ENCODE measurements at regions not wholly inside any gene's neighbourhood (a gene's known extent, or its start where the extent isn't known, plus 50 kb on each side); places are given as distances from the start of the nearest gene placed in this dataset.

GRCh38 chr5:81805086-81805485 is 54.2 kb upstream of the SSBP2 start:
- TF ChIP-seq CTCF (IDR thresholded peaks at IDR 0.05 in 2 of 3, conservative IDR thresholded peaks at IDR 0.05 in 1 of 3; ENCODE audit: control insufficient read depth in 2 of 3, extremely low read depth in 1 of 3, insufficient read depth in 1 of 3, low read depth in 3 of 3, low read length in 3 of 3) (no peak), EP300 (IDR thresholded peaks at IDR 0.05; ENCODE audit: borderline replicate concordance in 1 of 2, control insufficient read depth in 1 of 2, low read depth in 2 of 2, low read length in 2 of 2) (no peak), NRF1 (conservative IDR thresholded peaks at IDR 0.05; ENCODE audit: low read depth, low read length) (no peak), POLR2AphosphoS5 (IDR thresholded peaks at IDR 0.05; ENCODE audit: low read length) (no peak), POLR2A (IDR thresholded peaks at IDR 0.05; ENCODE audit: low read depth, low read length) (no peak), MAX (IDR thresholded peaks at IDR 0.05; ENCODE audit: low read depth, low read length) (no peak), FOXK2 (IDR thresholded peaks at IDR 0.05) (no peak), ZSCAN29 (IDR thresholded peaks at IDR 0.05) (no peak), NKRF (conservative IDR thresholded peaks at IDR 0.05) (no peak), RAD51 (IDR thresholded peaks at IDR 0.05) (no peak)

All from GM12878 (cell line).